RWPE2 (cell line): ENCODE measurements at regions not wholly inside any gene's neighbourhood (a gene's known extent, or its start where the extent isn't known, plus 50 kb on each side); places are given as distances from the start of the nearest gene placed in this dataset.
A peak's percentile ranks its signal among the peaks of the same experiment; 100 is the strongest.

Source experiments
- ATAC-seq: fragments of 200-7000 bp; cut with Tn5 transposase; 3 replicates; pipeline ENCODE4 v1.9.1; 2021; ENCODE audit warnings: low read depth
- DNase-seq: peaks from one replicate; pipeline ENCODE4 v3.0.0-alpha.2; 2020; ENCODE audit warnings: low spot score
- H3K27ac ChIP-seq: fragments of 450-650 bp; 2 replicates; pipeline ENCODE4 v1.5.1; 2017; ENCODE audit warnings: mild to moderate bottlenecking; ENCODE audit not compliant: poor library complexity, severe bottlenecking
- H3K27me3 ChIP-seq: fragments of 250-450 bp; sonication (Bioruptor Pico); 2 replicates; pipeline ENCODE4 v1.5.1; 2021; ENCODE audit warnings: mild to moderate bottlenecking, moderate library complexity; ENCODE audit not compliant: insufficient read depth, poor library complexity, severe bottlenecking
- H3K36me3 ChIP-seq: fragments of 250-450 bp; sonication (Bioruptor Pico); 2 replicates; pipeline ENCODE4 v1.5.1; 2020; ENCODE audit warnings: low read depth, mild to moderate bottlenecking, moderate library complexity
- H3K4me1 ChIP-seq: fragments of 250-450 bp; sonication (Bioruptor Pico); 2 replicates; pipeline ENCODE4 v1.5.1; 2021; ENCODE audit warnings: mild to moderate bottlenecking, moderate library complexity; ENCODE audit not compliant: insufficient read depth, poor library complexity, severe bottlenecking
- H3K4me3 ChIP-seq: fragments of 250-450 bp; sonication (Bioruptor Pico); 2 replicates; pipeline ENCODE4 v1.5.1; 2021; ENCODE audit warnings: mild to moderate bottlenecking, moderate library complexity; ENCODE audit not compliant: severe bottlenecking
- H3K9me3 ChIP-seq: fragments of 250-450 bp; sonication (Bioruptor Pico); 2 replicates; pipeline ENCODE4 v1.5.1; 2021; ENCODE audit warnings: mild to moderate bottlenecking, moderate library complexity; ENCODE audit not compliant: severe bottlenecking
- CTCF ChIP-seq: fragments of 450-650 bp; IDR thresholded peaks from one replicate; pipeline ENCODE4 v1.5.1; 2017; ENCODE audit warnings: mild to moderate bottlenecking, moderate library complexity; ENCODE audit not compliant: poor library complexity, severe bottlenecking

DNA sequence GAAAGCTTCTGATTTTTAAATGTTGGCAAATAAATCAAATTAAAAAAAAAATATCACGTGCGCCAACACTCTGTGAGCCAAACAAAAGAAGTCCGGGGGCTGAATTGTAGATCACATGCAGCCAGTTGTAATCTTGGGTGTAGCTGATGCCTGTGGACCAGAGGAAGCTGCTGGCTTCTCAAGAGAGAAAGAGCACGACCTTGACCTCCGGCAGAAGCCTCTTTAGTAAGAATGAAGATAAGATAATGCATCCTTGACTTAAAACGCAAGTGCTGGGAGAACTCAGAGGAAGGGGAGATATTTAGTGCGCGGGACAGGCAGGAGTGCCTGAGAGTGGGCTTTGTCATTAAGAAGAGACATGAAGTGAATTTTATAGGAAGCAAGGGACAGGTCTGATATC lies 162.8 kb upstream of the TBX3 start:
- Histone ChIP-seq H3K36me3 (no peaks in the 10 kb centered on the region), H3K27ac (no peak overlapping the region), H3K27me3 (no peaks in the 10 kb centered on the region), H3K4me3 (no peak overlapping the region), H3K4me1 (no peaks in the 10 kb centered on the region), H3K9me3 (no peaks in the 10 kb centered on the region)
- DNase-seq (no peak), ATAC-seq (no peak)
- no peak for TF ChIP-seq CTCF

DNA sequence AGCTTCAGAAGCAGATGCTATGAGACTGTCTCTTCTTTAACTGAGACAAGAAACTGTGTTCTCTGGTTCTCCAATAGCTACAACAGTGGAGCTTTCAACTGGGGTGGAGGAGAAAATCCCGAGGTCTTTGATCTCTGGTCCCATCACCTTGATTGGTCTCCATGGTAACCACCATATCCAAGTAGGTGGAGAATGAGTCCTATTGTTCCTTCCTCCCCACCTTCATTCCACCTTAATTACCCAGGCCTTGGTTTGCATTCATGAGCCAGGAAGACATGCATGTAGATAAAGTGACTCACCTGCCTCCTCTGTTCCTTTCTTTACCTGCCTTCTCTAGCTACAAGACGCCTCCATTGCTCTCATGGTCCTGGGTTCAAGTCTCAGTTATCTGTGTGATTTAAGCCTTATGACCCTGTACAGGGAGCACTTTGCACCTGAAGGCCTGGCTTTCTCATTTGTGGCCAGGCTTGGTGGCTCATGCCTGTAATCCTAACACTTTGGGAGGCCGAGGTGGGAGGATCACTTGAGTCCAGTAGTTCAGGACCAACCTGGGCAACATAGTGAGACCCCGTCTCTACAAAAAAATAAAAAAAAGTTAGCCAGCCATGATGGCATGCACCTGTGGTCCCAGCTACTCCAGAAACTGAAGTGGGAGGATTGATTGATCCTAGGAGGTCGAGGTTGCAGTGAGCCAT lies 157.7 kb upstream of the TBX3 start:
- ATAC-seq (peak; percentile 84; the same call in 2 of the 3 replicates), DNase-seq (no peak)
- Histone ChIP-seq H3K27ac (no peak overlapping the region), H3K27me3 (no peaks in the 10 kb centered on the region), H3K9me3 (no peaks in the 10 kb centered on the region), H3K36me3 (no peaks in the 10 kb centered on the region), H3K4me3 (no peak overlapping the region), H3K4me1 (no peaks in the 10 kb centered on the region)
- no peak for TF ChIP-seq CTCF

DNA sequence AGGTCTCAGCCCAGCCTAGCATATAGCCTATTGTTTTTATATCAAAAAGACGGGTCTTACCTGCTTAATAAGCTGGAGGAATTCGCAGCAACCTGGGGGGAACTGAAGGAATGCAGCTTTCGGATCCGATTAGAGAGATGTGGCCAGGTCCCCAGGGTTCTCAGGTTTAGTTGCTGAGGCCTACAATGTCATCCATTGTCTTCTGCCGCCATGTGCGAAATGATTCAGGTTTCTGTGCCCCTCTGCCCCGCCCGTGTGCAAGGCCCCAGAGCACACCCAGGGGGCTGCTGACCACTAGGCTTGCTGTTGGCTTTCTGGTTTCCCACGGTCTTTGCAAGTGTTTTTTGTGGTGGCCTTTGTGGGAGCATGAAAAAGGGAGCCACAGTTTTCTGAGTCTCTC lies 154.5 kb upstream of the TBX3 start:
- no peaks in the 10 kb centered on the region for H3K9me3 ChIP-seq
- no peaks in the 10 kb centered on the region for H3K27me3 ChIP-seq
- DNase-seq (no peak), ATAC-seq (no peak)
- no peak overlapping the region for H3K27ac ChIP-seq
- TF ChIP-seq CTCF: no peak
- peaks cover 7% of the 10 kb centered on the region for H3K4me1 ChIP-seq
- H3K4me3 ChIP-seq: no peak overlapping the region
- H3K36me3 ChIP-seq: no peaks in the 10 kb centered on the region

DNA sequence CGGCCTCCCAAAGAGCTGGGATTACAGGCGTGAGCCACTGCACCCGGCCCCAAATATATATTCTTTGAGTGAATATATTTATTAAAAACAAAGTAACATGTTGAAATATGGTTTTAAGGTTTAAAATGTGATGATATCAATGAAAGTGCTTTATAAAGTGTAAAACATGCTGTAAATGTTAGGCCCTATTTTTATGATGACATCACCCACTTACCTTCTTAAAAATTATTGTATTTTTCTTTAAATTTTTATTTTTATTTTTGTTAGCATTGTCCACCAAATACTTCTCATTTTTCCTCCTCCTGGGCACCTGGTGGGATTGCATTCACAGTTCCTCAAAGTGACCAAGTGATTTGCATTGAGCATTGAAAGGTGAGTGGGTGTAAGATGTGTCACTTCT lies 152.6 kb upstream of the TBX3 start:
- TF ChIP-seq CTCF: no peak
- H3K9me3 ChIP-seq: no peaks in the 10 kb centered on the region
- DNase-seq (no peak), ATAC-seq (no peak)
- H3K27ac ChIP-seq: no peak overlapping the region
- no peaks in the 10 kb centered on the region for H3K36me3 ChIP-seq
- H3K27me3 ChIP-seq: no peaks in the 10 kb centered on the region
- H3K4me1 ChIP-seq: peaks cover 7% of the 10 kb centered on the region
- H3K4me3 ChIP-seq: no peak overlapping the region

GRCh38 chr12:114835031-114835430 lies 151.1 kb upstream of the TBX3 start:
- H3K27me3 ChIP-seq: no peaks in the 10 kb centered on the region
- no peaks in the 10 kb centered on the region for H3K9me3 ChIP-seq
- DNase-seq (no peak), ATAC-seq (peak; percentile 66; the same call in 2 of the 3 replicates)
- peaks cover 7% of the 10 kb centered on the region for H3K4me1 ChIP-seq
- no peak overlapping the region for H3K4me3 ChIP-seq
- TF ChIP-seq CTCF: no peak
- no peak overlapping the region for H3K27ac ChIP-seq
- no peaks in the 10 kb centered on the region for H3K36me3 ChIP-seq
